C4-2B (cell line): ENCODE measurements at regions not wholly inside any gene's neighbourhood (a gene's known extent, or its start where the extent isn't known, plus 50 kb on each side); places are given as distances from the start of the nearest gene placed in this dataset.

Source experiments
- CTCF ChIP-seq: fragments of 450-650 bp; conservative IDR thresholded peaks from 2 replicates; pipeline ENCODE4 v1.5.1; 2017; ENCODE audit warnings: mild to moderate bottlenecking
- ZFX ChIP-seq: fragments of 450-650 bp; IDR thresholded peaks from 2 replicates; pipeline ENCODE4 v1.6.1; 2017

- TF ChIP-seq CTCF (no peak), ZFX (no peak)
These were observed 135.3 kb upstream of the FOXQ1 start for GRCh38 chr6:1176567-1176966.
